ENCODE measurements at regions not wholly inside any gene's neighbourhood (a gene's known extent, or its start where the extent isn't known, plus 50 kb on each side); places are given as distances from the start of the nearest gene placed in this dataset.

- TF ChIP-seq, protein P1, sequence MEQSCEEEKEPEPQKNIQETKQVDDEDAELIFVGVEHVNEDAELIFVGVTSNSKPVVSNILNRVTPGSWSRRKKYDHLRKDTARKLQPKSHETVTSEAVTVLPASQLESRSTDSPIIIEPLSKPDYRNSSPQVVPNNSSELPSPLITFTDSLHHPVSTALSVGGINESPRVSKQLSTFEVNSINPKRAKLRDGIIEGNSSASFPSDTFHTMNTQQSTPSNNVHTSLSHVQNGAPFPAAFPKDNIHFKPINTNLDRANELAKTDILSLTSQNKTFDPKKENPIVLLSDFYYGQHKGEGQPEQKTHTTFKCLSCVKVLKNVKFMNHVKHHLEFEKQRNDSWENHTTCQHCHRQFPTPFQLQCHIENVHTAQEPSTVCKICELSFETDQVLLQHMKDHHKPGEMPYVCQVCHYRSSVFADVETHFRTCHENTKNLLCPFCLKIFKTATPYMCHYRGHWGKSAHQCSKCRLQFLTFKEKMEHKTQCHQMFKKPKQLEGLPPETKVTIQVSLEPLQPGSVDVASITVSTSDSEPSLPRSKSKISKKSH (CRISPR knock-in tag; IDR thresholded peaks at IDR 0.05; ENCODE audit: borderline replicate concordance): no peak
- TF ChIP-seq XBP1 (CRISPR knock-in tag; IDR thresholded peaks at IDR 0.05): no peak
- no peak for TF ChIP-seq ASH2L (IDR thresholded peaks at IDR 0.05; ENCODE audit: insufficient read length, low read depth, low read length)
- TF ChIP-seq JUNB (CRISPR knock-in tag; IDR thresholded peaks at IDR 0.05; ENCODE audit: borderline replicate concordance): no peak
- no peak for TF ChIP-seq CBX5 (CRISPR knock-in tag; IDR thresholded peaks at IDR 0.05; ENCODE audit: borderline replicate concordance)
- no peak for TF ChIP-seq JUN (CRISPR knock-in tag; IDR thresholded peaks at IDR 0.05)
- no peak for TF ChIP-seq REST (IDR thresholded peaks at IDR 0.05; ENCODE audit: borderline replicate concordance in 1 of 2, low read depth in 1 of 2, low read length in 2 of 2)
- TF ChIP-seq KLF6 (CRISPR knock-in tag; IDR thresholded peaks at IDR 0.05): no peak
- TF ChIP-seq, protein P2, sequence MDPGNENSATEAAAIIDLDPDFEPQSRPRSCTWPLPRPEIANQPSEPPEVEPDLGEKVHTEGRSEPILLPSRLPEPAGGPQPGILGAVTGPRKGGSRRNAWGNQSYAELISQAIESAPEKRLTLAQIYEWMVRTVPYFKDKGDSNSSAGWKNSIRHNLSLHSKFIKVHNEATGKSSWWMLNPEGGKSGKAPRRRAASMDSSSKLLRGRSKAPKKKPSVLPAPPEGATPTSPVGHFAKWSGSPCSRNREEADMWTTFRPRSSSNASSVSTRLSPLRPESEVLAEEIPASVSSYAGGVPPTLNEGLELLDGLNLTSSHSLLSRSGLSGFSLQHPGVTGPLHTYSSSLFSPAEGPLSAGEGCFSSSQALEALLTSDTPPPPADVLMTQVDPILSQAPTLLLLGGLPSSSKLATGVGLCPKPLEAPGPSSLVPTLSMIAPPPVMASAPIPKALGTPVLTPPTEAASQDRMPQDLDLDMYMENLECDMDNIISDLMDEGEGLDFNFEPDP (CRISPR knock-in tag; conservative IDR thresholded peaks at IDR 0.05): no peak
- TF ChIP-seq NONO (IDR thresholded peaks at IDR 0.05): no peak
- no peak for TF ChIP-seq NONO (CRISPR knock-in tag; conservative IDR thresholded peaks at IDR 0.05)
These were observed 100.8 kb upstream of the SLC35B3 start for GRCh38 chr6:8536122-8536521.

Measured in HepG2 (cell line).